ENCODE measurements at regions not wholly inside any gene's neighbourhood (a gene's known extent, or its start where the extent isn't known, plus 50 kb on each side); places are given as distances from the start of the nearest gene placed in this dataset.

- Histone ChIP-seq H3K4me1 (no peaks in the 10 kb centered on the region), H3K9me3 (replicated peaks) (peaks cover under 1% of the 10 kb centered on the region), H3K27ac (replicated peaks) (no peak overlapping the region), H3K36me3 (no peaks in the 10 kb centered on the region), H3K4me3 (no peak overlapping the region), H3K27me3 (ENCODE audit: low read depth) (no peaks in the 10 kb centered on the region)
- no peak for DNase-seq
- intact Hi-C loops (cut with micrococcal nuclease), result no loop called here
- no peak for TF ChIP-seq CTCF (IDR thresholded peaks at IDR 0.05; ENCODE audit: borderline replicate concordance)
These were observed 568.6 kb downstream of the ETNK1 start for GRCh38 chr12:23193552-23193951.

- H3K9me3 ChIP-seq (replicated peaks), result peaks cover 9% of the 10 kb centered on the region
- TF ChIP-seq CTCF (IDR thresholded peaks at IDR 0.05; ENCODE audit: borderline replicate concordance), result no peak
- H3K36me3 ChIP-seq, result no peaks in the 10 kb centered on the region
- no peak overlapping the region for H3K27ac ChIP-seq (replicated peaks)
- DNase-seq, result no peak
- intact Hi-C loops (cut with micrococcal nuclease), result no loop called here
- H3K4me1 ChIP-seq, result no peaks in the 10 kb centered on the region
- H3K4me3 ChIP-seq, result no peak overlapping the region
- no peaks in the 10 kb centered on the region for H3K27me3 ChIP-seq (ENCODE audit: low read depth)
These were observed 572.3 kb downstream of the ETNK1 start for GRCh38 chr12:23197266-23197665.

- no peaks in the 10 kb centered on the region for H3K27me3 ChIP-seq (ENCODE audit: low read depth)
- no peak for TF ChIP-seq CTCF (IDR thresholded peaks at IDR 0.05; ENCODE audit: borderline replicate concordance)
- H3K4me3 ChIP-seq, result no peak overlapping the region
- intact Hi-C loops (cut with micrococcal nuclease), result no loop called here
- no peaks in the 10 kb centered on the region for H3K4me1 ChIP-seq
- no peak for DNase-seq
- no peak overlapping the region for H3K27ac ChIP-seq (replicated peaks)
- peaks cover 9% of the 10 kb centered on the region for H3K9me3 ChIP-seq (replicated peaks)
- H3K36me3 ChIP-seq, result no peaks in the 10 kb centered on the region
These were observed 577.8 kb downstream of the ETNK1 start for GRCh38 chr12:23202728-23203127.

- Histone ChIP-seq H3K4me1 (no peaks in the 10 kb centered on the region), H3K27ac (replicated peaks) (no peak overlapping the region), H3K4me3 (no peak overlapping the region), H3K36me3 (no peaks in the 10 kb centered on the region), H3K27me3 (ENCODE audit: low read depth) (no peaks in the 10 kb centered on the region), H3K9me3 (replicated peaks) (no peaks in the 10 kb centered on the region)
- no peak for DNase-seq
- TF ChIP-seq CTCF (IDR thresholded peaks at IDR 0.05; ENCODE audit: borderline replicate concordance), result peak; percentile 93
- intact Hi-C loops (cut with micrococcal nuclease), result no loop called here
These were observed 580.2 kb downstream of the ETNK1 start for GRCh38 chr12:23204933-23205778.

GRCh38 chr12:23209793-23210192, 584.8 kb downstream of the ETNK1 start:
- Histone ChIP-seq H3K4me3 (no peak overlapping the region), H3K9me3 (replicated peaks) (peaks cover 15% of the 10 kb centered on the region), H3K4me1 (no peaks in the 10 kb centered on the region), H3K36me3 (no peaks in the 10 kb centered on the region), H3K27me3 (ENCODE audit: low read depth) (no peaks in the 10 kb centered on the region), H3K27ac (replicated peaks) (no peak overlapping the region)
- intact Hi-C loops (cut with micrococcal nuclease), result no loop called here
- no peak for DNase-seq
- TF ChIP-seq CTCF (IDR thresholded peaks at IDR 0.05; ENCODE audit: borderline replicate concordance), result no peak

Data from left ventricle myocardium inferior (tissue), 1 donor.